ENCODE measurements at regions not wholly inside any gene's neighbourhood (a gene's known extent, or its start where the extent isn't known, plus 50 kb on each side); places are given as distances from the start of the nearest gene placed in this dataset.
"Not testable (repeated sequence)": the region's sequence is repeated elsewhere in the genome, so short reads cannot be mapped to it uniquely, and the experiment has no call there.

- no peak for DNase-seq (ENCODE audit: extremely low read depth, low read depth, low spot score)
Measured at GRCh38 chr2:129008055-129008880, 689.6 kb upstream of the HS6ST1 start.

- no peak for DNase-seq (ENCODE audit: extremely low read depth, low read depth, low spot score)
Measured at GRCh38 chr2:129008881-129009554, 690.4 kb upstream of the HS6ST1 start.

- DNase-seq (ENCODE audit: extremely low read depth, low read depth, low spot score), result no peak
Measured at GRCh38 chr2:129009555-129010146, 691.0 kb upstream of the HS6ST1 start.

GRCh38 chr2:129010262-129010661, 691.6 kb upstream of the HS6ST1 start:
- DNase-seq (ENCODE audit: extremely low read depth, low read depth, low spot score), result no peak

GRCh38 chr2:129011466-129012061, 692.9 kb upstream of the HS6ST1 start:
- DNase-seq (ENCODE audit: extremely low read depth, low read depth, low spot score), result no peak

- DNase-seq (ENCODE audit: extremely low read depth, low read depth, low spot score), result no peak
Measured at GRCh38 chr2:129014432-129014831, 695.8 kb upstream of the HS6ST1 start.

GRCh38 chr2:129015397-129016285, 697.0 kb upstream of the HS6ST1 start:
- no peak for DNase-seq (ENCODE audit: extremely low read depth, low read depth, low spot score)

GRCh38 chr2:129016972-129017371, 698.3 kb upstream of the HS6ST1 start:
- no peak for DNase-seq (ENCODE audit: extremely low read depth, low read depth, low spot score)

- DNase-seq (ENCODE audit: extremely low read depth, low read depth, low spot score), result no peak
Measured at GRCh38 chr2:129024796-129025195, 706.1 kb upstream of the HS6ST1 start.

- no peak for DNase-seq (ENCODE audit: extremely low read depth, low read depth, low spot score)
Measured at GRCh38 chr2:129035992-129036391, 717.3 kb upstream of the HS6ST1 start.

GRCh38 chr2:129043677-129044076, 725.0 kb upstream of the HS6ST1 start:
- DNase-seq (ENCODE audit: extremely low read depth, low read depth, low spot score), result not testable (repeated sequence)

- not testable (repeated sequence) for DNase-seq (ENCODE audit: extremely low read depth, low read depth, low spot score)
Measured at GRCh38 chr2:129046475-129046874, 727.8 kb upstream of the HS6ST1 start.

- DNase-seq (ENCODE audit: extremely low read depth, low read depth, low spot score), result no peak
Measured at GRCh38 chr2:129050101-129050500, 731.4 kb upstream of the HS6ST1 start.

GRCh38 chr2:129055242-129055641, 736.6 kb upstream of the HS6ST1 start:
- DNase-seq (ENCODE audit: extremely low read depth, low read depth, low spot score), result no peak

GRCh38 chr2:129055824-129056223, 737.2 kb upstream of the HS6ST1 start:
- no peak for DNase-seq (ENCODE audit: extremely low read depth, low read depth, low spot score)

GRCh38 chr2:129056309-129056958, 737.8 kb upstream of the HS6ST1 start:
- no peak for DNase-seq (ENCODE audit: extremely low read depth, low read depth, low spot score)

GRCh38 chr2:129056959-129057317, 738.3 kb upstream of the HS6ST1 start:
- DNase-seq (ENCODE audit: extremely low read depth, low read depth, low spot score), result no peak

- no peak for DNase-seq (ENCODE audit: extremely low read depth, low read depth, low spot score)
Measured at GRCh38 chr2:129058981-129059380, 740.3 kb upstream of the HS6ST1 start.

GRCh38 chr2:129059476-129059875, 740.8 kb upstream of the HS6ST1 start:
- DNase-seq (ENCODE audit: extremely low read depth, low read depth, low spot score), result no peak
